ENCODE measurements at regions not wholly inside any gene's neighbourhood (a gene's known extent, or its start where the extent isn't known, plus 50 kb on each side); places are given as distances from the start of the nearest gene placed in this dataset.

- TF ChIP-seq CTCF (IDR thresholded peaks at IDR 0.05) (no peak), EZH2 (IDR thresholded peaks at IDR 0.05; ENCODE audit: borderline replicate concordance, insufficient read depth, low read depth, low read length, poor library complexity, severe bottlenecking) (no peak)
Observed at GRCh38 chr12:62998454-62998853, 63.5 kb upstream of the PPM1H start.
